ENCODE measurements at regions not wholly inside any gene's neighbourhood (a gene's known extent, or its start where the extent isn't known, plus 50 kb on each side); places are given as distances from the start of the nearest gene placed in this dataset.

DNA sequence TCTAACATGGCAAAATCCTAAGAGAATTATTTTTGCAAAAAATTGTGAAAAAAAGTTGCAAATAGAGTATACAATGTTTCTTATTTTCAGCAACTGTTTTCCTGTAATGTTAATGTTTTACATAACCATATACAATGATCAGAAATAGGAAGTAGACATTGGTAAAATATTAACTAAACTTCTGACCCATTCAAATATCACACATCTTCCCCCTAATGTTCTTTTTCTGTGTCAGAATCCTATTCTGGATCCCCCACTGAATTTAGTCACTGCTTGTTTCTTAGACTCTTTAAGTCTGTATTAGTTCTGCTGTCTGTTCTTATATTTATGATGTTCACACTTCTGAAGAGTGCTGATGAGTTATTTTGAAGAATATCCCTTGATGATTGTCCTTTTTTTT lies 62.0 kb downstream of the HFE start:
- no peak overlapping the region for H3K4me3 ChIP-seq (ENCODE audit: low read length)
- no peak for DNase-seq (ENCODE audit: low read depth, low spot score)

GRCh38 chr6:26152226-26153101 lies 65.2 kb downstream of the HFE start:
- no peak overlapping the region for H3K4me3 ChIP-seq (ENCODE audit: low read length)

DNA sequence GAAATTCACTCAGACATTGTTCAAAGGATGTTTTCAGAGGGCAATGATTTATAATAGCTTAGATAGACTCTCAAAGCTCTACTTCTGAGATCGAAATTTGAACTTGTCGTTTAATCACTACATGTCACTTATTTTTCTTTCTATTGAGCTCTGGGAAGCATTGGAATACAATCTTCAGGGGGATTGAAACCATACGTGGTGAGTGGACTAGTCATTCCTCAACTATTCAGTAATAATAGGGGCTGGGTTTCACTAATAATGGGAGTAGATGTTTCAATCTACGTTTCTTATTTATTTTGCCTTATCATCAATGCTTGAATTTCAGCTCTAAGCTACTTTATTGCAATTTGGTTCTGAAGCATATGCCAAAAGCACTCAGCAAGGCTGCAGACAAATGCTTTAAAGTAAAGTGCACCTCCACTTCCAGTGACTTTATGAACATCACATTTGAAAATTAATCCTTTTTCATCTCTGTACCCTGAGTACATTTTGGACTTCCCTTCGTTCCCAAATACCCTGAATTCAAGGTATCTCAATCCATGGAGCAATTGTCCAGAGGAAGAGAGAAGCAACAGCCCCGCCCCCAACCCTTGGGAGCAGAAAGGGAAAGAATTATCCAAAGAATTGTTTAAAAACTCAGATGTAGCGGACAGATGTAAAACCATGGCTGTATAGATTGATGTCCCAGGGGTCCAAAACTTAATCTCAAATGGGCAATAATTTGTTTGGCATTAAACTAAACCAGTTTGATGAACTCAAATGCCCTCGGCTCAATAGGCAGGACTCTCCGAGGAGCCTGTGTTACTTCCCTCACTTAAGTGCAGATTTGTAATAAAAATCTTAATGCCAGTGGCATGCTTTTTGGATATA lies 68.1 kb downstream of the HFE start:
- no peak for DNase-seq (ENCODE audit: low read depth, low spot score)

More at GRCh38 chr6:26152226-26153101, 65.2 kb downstream of the HFE start:
- DNase-seq (ENCODE audit: low read depth, low spot score) = no peak

DNA sequence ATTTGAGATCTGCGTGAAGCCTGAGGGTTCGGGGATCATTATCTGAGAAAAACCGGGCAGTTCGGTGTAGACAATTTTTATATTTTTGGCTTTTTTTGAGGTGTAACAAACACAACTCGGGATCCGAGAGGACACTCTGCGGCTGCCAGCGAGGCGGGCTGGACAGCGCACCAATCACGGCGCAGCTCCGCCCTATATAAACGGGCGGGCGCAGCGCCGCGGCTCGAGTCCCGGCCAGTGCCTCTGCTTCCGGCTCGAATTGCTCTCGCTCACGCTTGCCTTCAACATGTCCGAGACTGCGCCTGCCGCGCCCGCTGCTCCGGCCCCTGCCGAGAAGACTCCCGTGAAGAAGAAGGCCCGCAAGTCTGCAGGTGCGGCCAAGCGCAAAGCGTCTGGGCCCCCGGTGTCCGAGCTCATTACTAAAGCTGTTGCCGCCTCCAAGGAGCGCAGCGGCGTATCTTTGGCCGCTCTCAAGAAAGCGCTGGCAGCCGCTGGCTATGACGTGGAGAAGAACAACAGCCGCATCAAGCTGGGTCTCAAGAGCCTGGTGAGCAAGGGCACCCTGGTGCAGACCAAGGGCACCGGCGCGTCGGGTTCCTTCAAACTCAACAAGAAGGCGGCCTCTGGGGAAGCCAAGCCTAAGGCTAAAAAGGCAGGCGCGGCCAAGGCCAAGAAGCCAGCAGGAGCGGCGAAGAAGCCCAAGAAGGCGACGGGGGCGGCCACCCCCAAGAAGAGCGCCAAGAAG lies 69.0 kb downstream of the HFE start:
- H3K4me3 ChIP-seq (ENCODE audit: low read length) = peak overlapping the region; percentile 67
- peak; percentile 87 for DNase-seq (ENCODE audit: low read depth, low spot score)

More for the DNA sequence above, 68.1 kb downstream of the HFE start:
- H3K4me3 ChIP-seq (ENCODE audit: low read length) = peak overlapping the region; percentile 67

DNA sequence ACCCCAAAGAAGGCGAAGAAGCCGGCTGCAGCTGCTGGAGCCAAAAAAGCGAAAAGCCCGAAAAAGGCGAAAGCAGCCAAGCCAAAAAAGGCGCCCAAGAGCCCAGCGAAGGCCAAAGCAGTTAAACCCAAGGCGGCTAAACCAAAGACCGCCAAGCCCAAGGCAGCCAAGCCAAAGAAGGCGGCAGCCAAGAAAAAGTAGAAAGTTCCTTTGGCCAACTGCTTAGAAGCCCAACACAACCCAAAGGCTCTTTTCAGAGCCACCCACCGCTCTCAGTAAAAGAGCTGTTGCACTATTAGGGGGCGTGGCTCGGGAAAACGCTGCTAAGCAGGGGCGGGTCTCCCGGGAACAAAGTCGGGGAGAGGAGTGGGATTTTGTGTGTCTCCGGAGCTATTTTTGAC lies 69.6 kb downstream of the HFE start:
- DNase-seq (ENCODE audit: low read depth, low spot score) = peak; percentile 75
- peak overlapping the region; percentile 67 for H3K4me3 ChIP-seq (ENCODE audit: low read length)

DNA sequence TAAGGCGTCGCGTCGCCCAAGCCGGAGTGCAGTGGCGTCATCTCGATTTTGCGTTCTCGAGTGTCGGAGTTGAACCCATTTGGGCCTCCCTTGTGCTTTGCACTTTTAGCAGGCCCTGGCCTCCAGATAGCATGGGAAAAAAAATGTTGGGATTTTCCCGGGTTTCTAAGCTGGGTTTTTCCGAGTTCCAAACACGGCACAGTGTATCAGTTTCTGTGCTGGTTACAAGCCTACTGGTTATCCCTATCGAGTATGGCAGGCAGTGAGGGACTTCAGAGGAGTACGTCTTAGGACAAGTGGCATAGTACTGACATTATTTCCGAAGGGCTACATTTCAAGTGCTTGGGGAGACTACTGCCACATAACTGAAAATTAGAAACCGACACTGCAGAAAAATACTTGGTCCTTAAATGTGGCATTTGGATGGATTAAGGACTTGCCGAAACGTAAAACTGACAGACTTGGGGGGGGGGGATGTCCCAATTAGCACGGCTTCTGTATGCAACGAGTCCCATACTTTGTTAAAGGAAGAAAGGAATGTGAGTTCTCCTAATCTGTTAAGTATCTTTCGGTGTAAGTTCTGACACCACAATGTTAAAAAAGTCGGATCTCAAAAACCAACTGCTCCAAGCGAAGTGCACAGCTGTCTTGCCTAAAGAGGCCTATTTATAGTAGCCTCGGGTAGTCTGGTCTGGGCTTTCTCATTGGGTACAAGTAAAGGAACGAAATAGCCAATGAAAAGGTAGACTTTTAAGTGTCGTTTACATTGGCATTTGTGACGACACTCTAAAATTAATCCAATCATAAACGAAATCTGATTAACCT lies 70.2 kb downstream of the HFE start:
- peak; percentile 99 for DNase-seq (ENCODE audit: low read depth, low spot score)
- H3K4me3 ChIP-seq (ENCODE audit: low read length) = peak overlapping the region; percentile 67

- H3K4me3 ChIP-seq (ENCODE audit: low read length) = peak overlapping the region; percentile 60
- DNase-seq (ENCODE audit: low read depth, low spot score) = no peak
Measured at GRCh38 chr6:26158076-26158580, 70.9 kb downstream of the HFE start.

DNA sequence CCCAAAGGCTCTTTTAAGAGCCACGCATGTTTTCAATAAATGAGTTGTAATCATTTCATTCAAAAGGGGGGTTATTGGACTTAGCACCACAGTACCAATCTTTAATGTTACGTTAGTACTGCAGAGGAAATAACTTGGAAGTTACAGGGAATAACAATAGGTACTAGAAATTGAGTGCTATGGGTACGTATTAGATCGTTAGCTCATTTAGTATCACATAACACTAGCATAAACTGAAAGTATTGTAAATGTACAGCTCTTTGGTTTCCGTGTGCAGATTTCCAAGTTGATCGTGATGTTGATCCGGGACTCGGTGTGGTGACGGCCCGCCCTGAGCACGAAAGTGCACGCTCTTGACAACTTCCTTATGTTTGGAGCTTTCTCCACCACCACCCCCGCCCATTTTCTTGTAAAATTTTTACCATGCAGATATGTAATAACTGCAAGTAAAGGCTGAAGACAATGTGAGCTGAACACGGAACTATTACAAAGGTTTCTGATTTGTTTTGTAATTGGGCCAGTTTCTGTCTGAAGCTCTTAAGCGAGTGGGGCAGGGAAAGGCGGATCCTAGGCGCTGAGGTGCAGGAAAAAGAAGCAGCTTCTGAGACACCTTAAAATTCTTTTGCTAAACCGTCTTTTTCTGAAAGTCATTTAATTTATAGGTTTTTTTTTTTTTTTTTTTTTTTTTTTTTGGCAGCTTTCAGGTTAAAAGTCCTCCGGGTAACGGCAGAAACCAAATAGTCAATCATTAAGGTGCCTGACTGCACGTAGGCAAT lies 71.5 kb downstream of the HFE start:
- DNase-seq (ENCODE audit: low read depth, low spot score) = peak; percentile 68

GRCh38 chr6:26159357-26160273 lies 72.4 kb downstream of the HFE start:
- DNase-seq (ENCODE audit: low read depth, low spot score) = no peak
- H3K4me3 ChIP-seq (ENCODE audit: low read length) = peak overlapping the region; percentile 60

More for the DNA sequence above, 71.5 kb downstream of the HFE start:
- peak overlapping the region; percentile 60 for H3K4me3 ChIP-seq (ENCODE audit: low read length)

DNA sequence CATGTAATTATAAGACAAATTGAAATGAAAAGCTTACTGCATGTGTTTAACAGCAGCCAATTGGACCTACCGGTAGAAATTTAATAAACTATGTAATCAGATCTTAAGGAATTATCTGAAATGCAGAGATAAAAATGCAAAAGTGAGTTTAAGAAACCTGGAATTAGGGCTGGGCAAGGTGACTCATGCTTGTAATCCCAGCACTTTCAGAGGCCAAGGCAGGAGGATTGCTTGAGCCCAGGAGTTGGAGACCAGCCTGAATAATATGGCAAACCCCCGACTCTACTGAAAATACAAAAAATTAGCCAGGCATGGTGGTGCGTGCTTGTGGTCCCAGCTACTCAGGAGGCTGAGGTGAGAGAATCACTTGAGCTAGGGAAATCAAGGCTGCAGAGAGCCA lies 74.1 kb downstream of the HFE start:
- no peak for DNase-seq (ENCODE audit: low read depth, low spot score)

DNA sequence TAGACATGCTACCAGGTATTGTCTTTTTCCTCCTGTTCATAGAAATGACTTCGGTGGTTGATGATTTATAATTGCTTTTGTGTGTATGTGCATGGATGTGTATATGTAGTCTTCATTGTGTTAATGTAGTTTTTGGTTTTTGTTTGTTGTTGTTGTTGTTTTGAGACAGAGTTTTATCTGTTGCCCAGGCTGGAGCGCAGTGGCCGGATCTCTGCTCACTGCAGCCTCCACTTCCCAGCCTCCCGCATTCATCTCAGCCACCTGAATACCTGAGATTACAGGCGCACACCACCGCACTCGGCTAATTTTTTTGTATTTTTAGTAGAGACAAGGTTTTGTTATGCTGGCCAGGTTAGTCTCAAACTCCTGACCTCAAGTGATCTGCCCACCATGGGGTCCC lies 75.2 kb downstream of the HFE start:
- DNase-seq (ENCODE audit: low read depth, low spot score) = no peak
- no peak overlapping the region for H3K4me3 ChIP-seq (ENCODE audit: low read length)

More for the DNA sequence above, 74.1 kb downstream of the HFE start:
- H3K4me3 ChIP-seq (ENCODE audit: low read length) = no peak overlapping the region

GRCh38 chr6:26163427-26164119 lies 76.3 kb downstream of the HFE start:
- H3K4me3 ChIP-seq (ENCODE audit: low read length) = no peak overlapping the region
- DNase-seq (ENCODE audit: low read depth, low spot score) = no peak

GRCh38 chr6:26164120-26164505 lies 76.9 kb downstream of the HFE start:
- DNase-seq (ENCODE audit: low read depth, low spot score) = no peak
- no peak overlapping the region for H3K4me3 ChIP-seq (ENCODE audit: low read length)

GRCh38 chr6:26165261-26165790 lies 78.1 kb downstream of the HFE start:
- DNase-seq (ENCODE audit: low read depth, low spot score) = no peak

GRCh38 chr6:26170181-26170580 lies 83.0 kb downstream of the HFE start:
- no peak overlapping the region; the same call in 1 of the 2 replicates for H3K4me3 ChIP-seq (ENCODE audit: low read length)
- DNase-seq (ENCODE audit: low read depth, low spot score) = no peak

More at GRCh38 chr6:26165261-26165790, 78.1 kb downstream of the HFE start:
- H3K4me3 ChIP-seq (ENCODE audit: low read length) = no peak overlapping the region
